GM19438 (cell line): ENCODE measurements at regions not wholly inside any gene's neighbourhood (a gene's known extent, or its start where the extent isn't known, plus 50 kb on each side); places are given as distances from the start of the nearest gene placed in this dataset.
"Not testable (repeated sequence)": the region's sequence is repeated elsewhere in the genome, so short reads cannot be mapped to it uniquely, and the experiment has no call there.

ENCODE experiments used
- ATAC-seq: cut with Tn5 transposase; IDR thresholded peaks from one replicate; pipeline ENCODE4 v1.9.1; 2021; ENCODE audit warnings: low read depth; ENCODE audit not compliant: unreplicated experiment

DNA sequence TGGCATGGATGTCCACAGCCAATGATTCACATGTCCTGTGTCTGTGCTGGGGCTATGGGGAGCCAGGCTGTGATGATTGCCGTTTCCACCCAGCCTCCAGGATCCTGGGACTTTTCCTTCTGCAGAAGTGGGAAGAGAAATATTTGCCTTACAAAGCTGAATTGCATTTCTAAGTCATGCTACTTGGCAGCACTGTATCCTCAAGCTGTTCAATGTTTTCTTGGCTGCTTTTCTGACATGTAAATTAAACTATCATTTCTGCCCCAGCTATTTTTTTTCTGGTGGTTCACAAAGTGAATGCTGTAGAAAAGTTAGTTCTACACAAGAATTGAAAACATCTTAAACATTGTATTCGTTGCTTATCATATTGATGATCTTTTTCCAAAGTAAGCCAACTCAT lies 51.9 kb upstream of the TCERG1L start:
- no peak for ATAC-seq

DNA sequence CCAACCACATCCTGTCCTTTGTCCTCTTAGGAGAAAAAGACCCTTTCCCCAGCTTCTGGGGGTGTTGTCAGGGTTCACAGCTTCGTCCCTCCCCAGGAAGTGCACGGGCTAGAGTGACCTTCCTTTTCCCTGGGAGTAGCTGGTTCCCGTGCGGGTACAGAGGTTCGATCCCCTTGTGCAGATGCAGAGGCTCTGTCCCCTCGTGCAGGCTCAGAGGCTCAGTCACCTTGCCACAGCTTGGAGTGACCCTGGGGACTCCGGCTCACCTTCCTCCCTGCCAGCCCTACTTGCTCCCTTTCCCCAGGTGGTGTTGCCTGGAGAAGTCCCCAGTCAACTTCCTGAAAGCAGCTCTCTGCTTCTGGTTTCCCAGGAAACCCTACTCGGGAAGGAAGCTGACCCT lies 60.0 kb upstream of the TCERG1L start:
- no peak for ATAC-seq

GRCh38 chr10:131381576-131381975 lies 70.1 kb upstream of the TCERG1L start:
- ATAC-seq = no peak

- not testable (repeated sequence) for ATAC-seq
Observed at GRCh38 chr10:131385161-131385872, 73.8 kb upstream of the TCERG1L start.

- ATAC-seq = no peak
Observed at GRCh38 chr10:131387018-131387529, 75.6 kb upstream of the TCERG1L start.

- ATAC-seq = no peak
Observed at GRCh38 chr10:131391936-131392335, 80.4 kb upstream of the TCERG1L start.

- no peak for ATAC-seq
Observed at GRCh38 chr10:131396121-131397050, 84.9 kb upstream of the TCERG1L start.

GRCh38 chr10:131398166-131398565 lies 86.6 kb upstream of the TCERG1L start:
- ATAC-seq = no peak

DNA sequence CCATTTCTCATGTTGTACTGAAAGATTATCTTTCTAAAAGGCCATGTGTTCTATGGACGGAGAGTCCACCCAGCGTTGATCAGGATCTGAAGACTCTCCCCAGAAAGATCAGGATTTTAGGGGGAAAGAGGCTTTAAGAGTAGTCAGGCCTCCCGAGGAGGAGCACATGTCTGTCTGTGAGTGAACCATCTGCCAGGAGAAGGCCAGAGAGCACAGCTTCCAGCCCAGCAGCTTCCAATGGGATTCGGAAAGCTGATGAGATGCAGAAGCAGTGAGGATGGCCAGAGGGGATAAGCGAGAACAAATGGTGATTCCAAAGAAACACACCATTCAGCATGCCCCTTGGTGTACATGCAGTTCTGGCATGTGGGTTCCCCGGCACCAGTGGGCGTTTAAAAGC lies 88.5 kb upstream of the TCERG1L start:
- no peak for ATAC-seq

GRCh38 chr10:131400513-131400912 lies 89.0 kb upstream of the TCERG1L start:
- no peak for ATAC-seq

DNA sequence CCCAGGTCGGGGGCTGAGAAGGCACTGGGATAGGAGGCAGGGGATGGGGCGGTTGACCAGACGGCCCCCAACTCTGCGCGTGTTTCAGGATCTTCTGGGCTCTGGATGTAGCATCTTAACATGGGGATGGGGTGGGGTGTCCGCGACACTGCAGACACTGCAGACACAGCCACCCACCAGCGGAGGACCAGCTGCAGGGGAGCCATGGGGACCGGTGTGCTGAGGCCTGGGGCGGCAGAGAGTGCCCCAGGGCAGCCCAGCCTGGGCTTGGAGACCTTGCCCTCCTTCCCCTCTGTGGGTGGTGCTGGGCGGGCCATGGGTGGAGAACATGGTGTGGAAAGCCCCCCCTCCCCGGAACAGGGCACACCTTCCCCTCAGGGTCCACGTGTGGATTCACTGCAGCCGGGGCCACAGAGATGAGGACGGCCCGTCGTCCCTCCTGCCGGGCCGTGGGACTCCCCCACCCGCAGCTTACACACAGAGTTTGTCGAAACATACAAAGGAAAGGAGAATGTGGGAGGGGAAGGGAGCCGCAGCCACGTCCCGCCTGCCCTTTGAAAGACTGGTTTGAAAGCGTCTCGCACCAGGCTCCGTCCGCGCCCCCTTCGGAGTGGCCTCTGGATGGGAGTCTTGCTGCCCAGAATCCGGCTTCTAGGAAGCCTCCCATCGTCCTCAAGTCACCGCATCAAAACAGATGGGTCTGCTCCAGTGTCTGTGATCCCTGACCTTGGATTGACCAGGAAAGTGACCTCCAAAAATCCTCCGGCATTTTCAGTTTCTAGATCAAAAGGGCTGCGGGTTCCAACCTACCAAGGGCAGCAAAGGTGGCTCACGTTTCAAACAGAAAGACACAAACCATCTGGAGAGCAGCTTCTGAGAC lies 91.5 kb upstream of the TCERG1L start:
- ATAC-seq = no peak

GRCh38 chr10:131403936-131404335 lies 92.4 kb upstream of the TCERG1L start:
- no peak for ATAC-seq

GRCh38 chr10:131404886-131405285 lies 93.4 kb upstream of the TCERG1L start:
- ATAC-seq = no peak

DNA sequence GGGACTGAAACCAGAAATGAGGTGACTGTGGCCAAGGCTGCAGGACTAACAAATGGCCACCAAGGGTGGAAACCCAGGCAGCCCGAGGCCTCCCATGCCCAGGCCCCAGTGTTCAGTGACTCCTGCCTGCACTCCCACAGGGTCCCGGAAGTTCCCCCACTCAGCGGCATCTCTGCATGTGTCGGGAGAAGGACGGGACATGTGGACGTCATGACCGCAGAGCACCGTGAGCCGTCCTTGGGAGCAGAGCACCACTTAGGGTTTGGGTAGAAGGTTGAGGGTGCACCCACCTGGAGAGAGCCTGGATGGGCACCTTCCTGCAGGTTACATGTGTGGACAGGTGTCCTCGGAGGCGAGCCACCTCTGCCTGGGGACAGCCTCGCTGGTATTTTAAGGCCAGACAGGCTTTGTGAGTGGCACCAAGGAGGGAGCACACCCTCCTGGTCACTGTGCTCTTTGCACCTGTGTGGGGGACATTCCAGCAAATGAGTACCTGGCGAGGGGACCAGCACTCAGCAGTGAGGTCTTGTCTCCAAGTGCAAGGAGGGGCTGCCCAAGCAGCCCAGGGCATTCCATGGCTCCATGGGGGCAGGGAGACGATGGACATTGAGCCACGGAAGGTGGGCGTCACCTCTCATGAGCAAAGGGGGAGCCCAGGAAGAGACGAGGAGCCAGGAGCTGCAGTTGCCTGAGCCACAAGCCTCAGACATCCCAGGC lies 95.3 kb upstream of the TCERG1L start:
- no peak for ATAC-seq

- ATAC-seq = no peak
Observed at GRCh38 chr10:131418681-131419080, 107.2 kb upstream of the TCERG1L start.

GRCh38 chr10:131419797-131420196 lies 108.3 kb upstream of the TCERG1L start:
- no peak for ATAC-seq

DNA sequence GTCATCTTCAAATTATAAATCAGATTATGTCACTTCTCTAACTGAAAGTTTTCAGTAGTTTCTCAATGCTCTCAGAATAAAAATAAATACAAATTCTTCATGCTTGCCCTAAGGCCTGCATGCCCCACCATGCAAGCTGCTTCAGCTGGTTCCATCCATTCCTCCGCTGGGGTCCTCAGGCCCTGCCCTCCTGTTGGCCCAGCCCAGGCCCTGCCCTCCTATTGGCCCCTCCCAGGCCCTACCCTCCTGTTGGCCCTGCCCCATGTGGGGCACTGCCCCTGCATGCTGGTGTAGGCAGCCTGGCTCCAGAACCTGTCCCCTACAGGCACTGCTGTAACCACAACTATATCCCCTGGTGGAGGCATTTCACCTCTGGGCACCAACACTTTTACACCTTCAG lies 109.3 kb upstream of the TCERG1L start:
- ATAC-seq = no peak

DNA sequence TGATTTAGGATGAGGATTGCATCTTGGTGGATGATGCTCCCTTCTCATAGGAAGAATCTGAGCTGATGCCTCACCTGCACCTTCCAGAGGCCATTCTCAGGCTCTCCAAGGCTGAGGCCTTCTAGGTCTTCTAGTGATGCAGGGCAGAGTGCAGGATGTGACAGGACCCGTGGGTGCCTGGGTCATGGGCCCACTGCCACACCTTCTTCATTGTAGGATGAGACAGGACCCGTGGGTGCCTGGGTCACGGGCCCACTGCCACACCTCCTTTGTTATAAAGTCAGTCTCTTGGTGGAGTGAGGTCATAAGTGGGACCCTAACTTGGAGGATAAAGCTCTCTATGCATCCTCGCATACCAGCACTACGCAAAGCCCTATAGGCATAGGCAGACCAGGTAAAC lies 109.9 kb upstream of the TCERG1L start:
- ATAC-seq = no peak

GRCh38 chr10:131422731-131423130 lies 111.2 kb upstream of the TCERG1L start:
- ATAC-seq = no peak

DNA sequence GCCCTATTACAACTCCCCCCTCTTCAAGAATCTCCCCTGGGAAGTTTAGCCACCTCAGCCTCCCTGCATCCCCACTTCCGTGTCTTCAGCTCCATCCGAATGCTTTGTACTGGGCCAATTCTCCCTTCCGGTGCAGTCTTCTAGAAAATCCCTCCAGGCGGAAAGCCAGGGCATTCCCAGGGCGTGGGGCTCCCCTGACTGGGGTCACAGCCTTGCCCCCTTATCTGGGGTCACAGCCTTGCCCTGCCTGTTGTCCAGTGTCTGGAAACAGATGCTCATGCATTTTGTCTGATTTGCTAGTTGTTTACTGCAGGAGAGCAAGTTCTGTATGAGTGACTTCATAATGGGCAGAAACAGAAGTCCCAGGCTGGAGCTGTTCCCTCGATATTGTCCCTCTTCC lies 112.5 kb upstream of the TCERG1L start:
- ATAC-seq = no peak
